Kidney (tissue), 13 donors: ENCODE measurements at regions not wholly inside any gene's neighbourhood (a gene's known extent, or its start where the extent isn't known, plus 50 kb on each side); places are given as distances from the start of the nearest gene placed in this dataset.
A peak's percentile ranks its signal among the peaks of the same experiment; 100 is the strongest.

ENCODE experiments used
- DNase-seq, 5 donors: peaks; one replicate each; pipeline ENCODE4 v3.0.0-alpha.2; 2013 to 2020
- FAIRE-seq: peaks from 2 replicates; lab custom pipeline; 2012; peaks lifted over from hg19 to GRCh38; lab: Jason Lieb, UNC
- H3K27ac ChIP-seq, 2 donors: one replicate each; pipeline ENCODE4 v1.7.0; 2013; ENCODE audit warnings: low read depth in 2 of 2, low read length in 2 of 2, inconsistent platforms in 1 of 2
- H3K27me3 ChIP-seq: one replicate; pipeline ENCODE4 v1.7.1; 2013; ENCODE audit warnings: low read length, inconsistent platforms; ENCODE audit not compliant: control insufficient read depth, insufficient read depth
- H3K36me3 ChIP-seq, 3 donors: one replicate each; pipeline versions ENCODE4 v1.7.0 to v1.7.1; 2013; ENCODE audit warnings: low read length in 3 of 3, control low read depth in 1 of 3, inconsistent platforms in 1 of 3; ENCODE audit not compliant: insufficient read depth in 3 of 3, control insufficient read depth in 2 of 3
- H3K4me1 ChIP-seq, 3 donors: one replicate each; pipeline versions ENCODE4 v1.7.0 to v1.7.1; 2013; ENCODE audit warnings: low read length in 3 of 3, inconsistent platforms in 1 of 3, low read depth in 1 of 3; ENCODE audit not compliant: control insufficient read depth in 2 of 3, insufficient read depth in 2 of 3
- H3K4me3 ChIP-seq, 3 donors: one replicate each; pipeline versions ENCODE4 v1.7.0 to v1.8.1; 2013; ENCODE audit warnings: low read length in 3 of 3, control low read depth in 1 of 3, inconsistent platforms in 1 of 3
- H3K9ac ChIP-seq, 3 donors: one replicate each; pipeline versions ENCODE4 v1.7.0 to v1.7.1; 2013; ENCODE audit warnings: low read length in 3 of 3, control low read depth in 1 of 3, inconsistent platforms in 1 of 3
- H3K9me3 ChIP-seq, 3 donors: one replicate each; pipeline versions ENCODE4 v1.7.0 to v1.7.1; 2013; ENCODE audit warnings: low read length in 3 of 3, control low read depth in 1 of 3, inconsistent platforms in 1 of 3; ENCODE audit not compliant: control insufficient read depth in 2 of 3, insufficient read depth in 1 of 3
- CTCF ChIP-seq: IDR thresholded peaks from 3 replicates; pipeline ENCODE4 v1.5.1; 2012; ENCODE audit warnings: mild to moderate bottlenecking, moderate library complexity, borderline replicate concordance; ENCODE audit not compliant: insufficient read depth; ENCODE audit errors: extremely low read depth
- intact Hi-C: fragments of 100-400 bp; cut with DNase I; formaldehyde crosslinking; loops from one replicate; pipeline ENCODE4 v1.11.1; 2022
- donor health status: control.
- donor health status: control.
- donor health status: control.
- donor health status: control.
- donor health status: control.
- donor health status: DM: yes; HTN: yes; CAD: no.
- donor health status: Normal renal cell carcinoma (clear cell type).

GRCh38 chr2:18836436-18836835 is 247.1 kb upstream of the NT5C1B start:
- TF ChIP-seq CTCF: no peak
- FAIRE-seq (no peak), DNase-seq (no peak)
- Histone ChIP-seq H3K9me3 (no peaks in the 10 kb centered on the region), H3K9ac (no peak overlapping the region), H3K36me3 (no peaks in the 10 kb centered on the region), H3K27me3 (no peaks in the 10 kb centered on the region), H3K4me1 (no peaks in the 10 kb centered on the region), H3K27ac (no peak overlapping the region), H3K4me3 (no peak overlapping the region)
- intact Hi-C loops: no loop called here

GRCh38 chr2:18835787-18836186 is 246.4 kb upstream of the NT5C1B start:
- FAIRE-seq (no peak), DNase-seq (peak in 2 of 5 donors; percentile 36 to 54)
- Histone ChIP-seq H3K27ac (no peak overlapping the region), H3K4me1 (no peaks in the 10 kb centered on the region), H3K4me3 (no peak overlapping the region), H3K27me3 (no peaks in the 10 kb centered on the region), H3K9ac (no peak overlapping the region), H3K36me3 (no peaks in the 10 kb centered on the region), H3K9me3 (no peaks in the 10 kb centered on the region)
- intact Hi-C loops: no loop called here
- no peak for TF ChIP-seq CTCF

GRCh38 chr2:18834341-18834740 is 245.0 kb upstream of the NT5C1B start:
- Histone ChIP-seq H3K27me3 (no peaks in the 10 kb centered on the region), H3K27ac (no peak overlapping the region), H3K4me1 (peaks cover 0 to 2% (median 0%) of the 10 kb centered on the region in 3 donors), H3K9me3 (no peaks in the 10 kb centered on the region), H3K36me3 (no peaks in the 10 kb centered on the region), H3K4me3 (no peak overlapping the region), H3K9ac (no peak overlapping the region)
- FAIRE-seq (no peak), DNase-seq (no peak)
- TF ChIP-seq CTCF: no peak
- intact Hi-C loops: no loop called here

GRCh38 chr2:18833941-18834340 is 244.6 kb upstream of the NT5C1B start:
- Histone ChIP-seq H3K9ac (no peak overlapping the region), H3K27me3 (no peaks in the 10 kb centered on the region), H3K4me1 (peaks cover 0 to 2% (median 0%) of the 10 kb centered on the region in 3 donors), H3K9me3 (no peaks in the 10 kb centered on the region), H3K4me3 (no peak overlapping the region), H3K27ac (no peak overlapping the region), H3K36me3 (no peaks in the 10 kb centered on the region)
- DNase-seq (no peak), FAIRE-seq (no peak)
- no peak for TF ChIP-seq CTCF
- intact Hi-C loops: no loop called here
